ENCODE measurements at regions not wholly inside any gene's neighbourhood (a gene's known extent, or its start where the extent isn't known, plus 50 kb on each side); places are given as distances from the start of the nearest gene placed in this dataset.

- TF ChIP-seq EZH2 (IDR thresholded peaks at IDR 0.05; ENCODE audit: borderline replicate concordance, low read length) (no peak), CTCF (IDR thresholded peaks at IDR 0.05; ENCODE audit: low read length) (no peak)
Measured at GRCh38 chr16:79271583-79271982, 329.0 kb downstream of the MAF start.
